ENCODE measurements at regions not wholly inside any gene's neighbourhood (a gene's known extent, or its start where the extent isn't known, plus 50 kb on each side); places are given as distances from the start of the nearest gene placed in this dataset.

GRCh38 chr3:107436029-107436428 lies 58.8 kb downstream of the CCDC54 start:
- intact Hi-C loops (cut with micrococcal nuclease) = loop anchor here (10.0 kb wide), 1 partner anchor 1159 kb away; no protein-coding TSS in a partner anchor
- H3K36me3 ChIP-seq (replicated peaks in 1 of 2; ENCODE audit: control extremely low read depth in 1 of 2, control insufficient read depth in 1 of 2, extremely low read depth in 1 of 2, insufficient read depth in 2 of 2, low read length in 1 of 2) = no peaks in the 10 kb centered on the region
- TF ChIP-seq CTCF (IDR thresholded peaks at IDR 0.05) (no peak), EZH2 (IDR thresholded peaks at IDR 0.05; ENCODE audit: borderline replicate concordance, insufficient read depth, low read depth, low read length, poor library complexity, severe bottlenecking) (no peak)
- H3K9me3 ChIP-seq (ENCODE audit: control extremely low read depth in 1 of 3, control insufficient read depth in 2 of 3, insufficient read depth in 1 of 3, low read length in 2 of 3) = no peaks in the 10 kb centered on the region
- H3K4me3 ChIP-seq (ENCODE audit: control extremely low read depth in 1 of 5, extremely low read depth in 1 of 5, insufficient read depth in 1 of 5, low read depth in 2 of 5, low read length in 4 of 5) = no peak overlapping the region
- no peak overlapping the region for H2AFZ ChIP-seq (ENCODE audit: insufficient read depth, low read depth, low read length, poor library complexity, severe bottlenecking)
- DNase-seq (no peak), ATAC-seq (ENCODE audit: low read depth) (no peak)
- ChIA-PET CTCF (no interaction called here), POLR2A (no interaction called here)
- Mint-ChIP-seq H3K27me3 (peaks cover 2% of the 10 kb centered on the region), H3K27ac (no peak overlapping the region), H3K9me3 (ENCODE audit: insufficient read depth) (no peaks in the 10 kb centered on the region), H3K4me3 (no peak overlapping the region), H3K4me1 (peaks cover 9% of the 10 kb centered on the region)
- peaks cover 5 to 9% of the 10 kb centered on the region in 2 donors for H3K4me1 ChIP-seq (ENCODE audit: control insufficient read depth in 2 of 2, insufficient read depth in 2 of 2, low read length in 2 of 2)
- no peak overlapping the region for H3K9ac ChIP-seq (ENCODE audit: low read length)
- no peak overlapping the region for H3K4me2 ChIP-seq (replicated peaks; ENCODE audit: low read depth, low read length, poor library complexity, severe bottlenecking)
- H3K27ac ChIP-seq (ENCODE audit: low read length in 2 of 2) = no peak overlapping the region
- peaks cover 0 to 4% (median 0%) of the 10 kb centered on the region in 4 experiments for H3K27me3 ChIP-seq (replicated peaks in 1 of 4; ENCODE audit: control extremely low read depth in 1 of 4, control insufficient read depth in 3 of 4, insufficient read depth in 4 of 4, low read length in 3 of 4)
- no peaks in the 10 kb centered on the region for H4K20me1 ChIP-seq (ENCODE audit: control insufficient read depth, insufficient read depth, low read length, poor library complexity, severe bottlenecking)
- H3K79me2 ChIP-seq (ENCODE audit: control insufficient read depth, insufficient read depth, low read length) = no peaks in the 10 kb centered on the region

DNA sequence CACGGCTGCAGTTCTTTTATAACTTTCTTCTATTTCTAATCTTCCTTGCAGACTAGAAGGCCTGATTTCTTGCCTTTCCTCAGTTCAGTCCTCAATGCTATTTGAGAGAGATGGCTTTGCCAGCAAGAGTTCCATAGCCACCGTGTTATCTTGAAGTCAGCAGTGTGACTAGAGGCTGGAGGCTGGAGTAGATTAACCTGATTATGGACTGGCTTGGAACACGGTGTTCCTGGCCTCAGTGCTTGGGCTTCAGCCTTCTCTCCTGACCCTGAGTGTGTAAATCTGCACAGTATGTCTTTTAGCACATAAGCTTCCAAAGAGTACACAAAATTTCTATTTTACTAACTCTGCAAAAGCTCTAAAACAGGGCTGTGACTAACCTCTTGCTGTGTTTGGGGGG lies 61.4 kb downstream of the CCDC54 start:
- no peak for TF ChIP-seq EZH2 (IDR thresholded peaks at IDR 0.05; ENCODE audit: borderline replicate concordance, insufficient read depth, low read depth, low read length, poor library complexity, severe bottlenecking)
- no peak for TF ChIP-seq CTCF (IDR thresholded peaks at IDR 0.05)
- Histone ChIP-seq H3K27me3 (replicated peaks in 1 of 4; ENCODE audit: control extremely low read depth in 1 of 4, control insufficient read depth in 3 of 4, insufficient read depth in 4 of 4, low read length in 3 of 4) (peaks cover 0 to 4% (median 0%) of the 10 kb centered on the region in 4 experiments), H2AFZ (ENCODE audit: insufficient read depth, low read depth, low read length, poor library complexity, severe bottlenecking) (no peak overlapping the region), H3K27ac (ENCODE audit: low read length in 2 of 2) (no peak overlapping the region), H3K79me2 (ENCODE audit: control insufficient read depth, insufficient read depth, low read length) (no peaks in the 10 kb centered on the region), H3K4me1 (ENCODE audit: control insufficient read depth in 2 of 2, insufficient read depth in 2 of 2, low read length in 2 of 2) (no peaks in the 10 kb centered on the region), H3K9me3 (ENCODE audit: control extremely low read depth in 1 of 3, control insufficient read depth in 2 of 3, insufficient read depth in 1 of 3, low read length in 2 of 3) (no peaks in the 10 kb centered on the region), H3K4me2 (replicated peaks; ENCODE audit: low read depth, low read length, poor library complexity, severe bottlenecking) (no peak overlapping the region), H3K4me3 (ENCODE audit: control extremely low read depth in 1 of 5, extremely low read depth in 1 of 5, insufficient read depth in 1 of 5, low read depth in 2 of 5, low read length in 4 of 5) (no peak overlapping the region), H3K36me3 (replicated peaks in 1 of 2; ENCODE audit: control extremely low read depth in 1 of 2, control insufficient read depth in 1 of 2, extremely low read depth in 1 of 2, insufficient read depth in 2 of 2, low read length in 1 of 2) (no peaks in the 10 kb centered on the region), H3K9ac (ENCODE audit: low read length) (no peak overlapping the region), H4K20me1 (ENCODE audit: control insufficient read depth, insufficient read depth, low read length, poor library complexity, severe bottlenecking) (no peaks in the 10 kb centered on the region)
- Mint-ChIP-seq H3K4me3 (no peak overlapping the region), H3K9me3 (ENCODE audit: insufficient read depth) (no peaks in the 10 kb centered on the region), H3K4me1 (no peaks in the 10 kb centered on the region), H3K27ac (no peak overlapping the region), H3K27me3 (peaks cover 2% of the 10 kb centered on the region)
- ChIA-PET CTCF (no interaction called here), POLR2A (no interaction called here)
- intact Hi-C loops (cut with micrococcal nuclease) = loop anchor here (10.0 kb wide), 1 partner anchor 1156 kb away; no protein-coding TSS in a partner anchor
- no peak for ATAC-seq (ENCODE audit: low read depth)
- 93% methylated on average over 2 of the region's 3 CpGs for WGBS (ENCODE audit: insufficient coverage)
- DNase-seq = no peak

Data from B cell (primary cell).